GM20000 (cell line): ENCODE measurements at regions not wholly inside any gene's neighbourhood (a gene's known extent, or its start where the extent isn't known, plus 50 kb on each side); places are given as distances from the start of the nearest gene placed in this dataset.

Experiments
- DNase-seq: peaks from one replicate; pipeline ENCODE4 v3.0.0; 2012; ENCODE audit warnings: low spot score
- CTCF ChIP-seq: IDR thresholded peaks from 2 replicates; pipeline ENCODE4 v1.5.1; 2012; ENCODE audit warnings: mild to moderate bottlenecking, control low read depth; ENCODE audit errors: extremely low read depth, missing control alignments

DNA sequence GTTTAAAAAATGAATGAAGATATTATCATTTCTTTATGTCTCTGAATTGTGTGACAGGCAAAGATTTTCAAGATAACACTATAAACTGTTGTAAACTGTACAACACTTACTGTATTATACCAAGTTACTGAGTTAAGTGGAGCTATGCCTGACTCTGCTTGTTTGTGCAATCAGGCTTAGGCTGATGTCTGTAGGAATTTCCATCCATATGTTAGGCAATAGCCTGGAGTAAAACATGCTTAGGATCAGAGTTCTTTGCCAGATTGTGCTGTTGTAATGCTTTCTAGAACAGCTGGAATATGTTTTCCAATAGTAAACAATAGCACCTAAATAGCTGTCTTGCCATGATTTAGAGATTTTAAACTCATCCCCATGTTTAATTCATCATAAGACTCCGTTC, 1496.7 kb downstream of the CDH11 start:
- no peak for TF ChIP-seq CTCF
- no peak for DNase-seq

GRCh38 chr16:63623551-63624039, 1498.3 kb downstream of the CDH11 start:
- DNase-seq: no peak
- no peak for TF ChIP-seq CTCF

DNA sequence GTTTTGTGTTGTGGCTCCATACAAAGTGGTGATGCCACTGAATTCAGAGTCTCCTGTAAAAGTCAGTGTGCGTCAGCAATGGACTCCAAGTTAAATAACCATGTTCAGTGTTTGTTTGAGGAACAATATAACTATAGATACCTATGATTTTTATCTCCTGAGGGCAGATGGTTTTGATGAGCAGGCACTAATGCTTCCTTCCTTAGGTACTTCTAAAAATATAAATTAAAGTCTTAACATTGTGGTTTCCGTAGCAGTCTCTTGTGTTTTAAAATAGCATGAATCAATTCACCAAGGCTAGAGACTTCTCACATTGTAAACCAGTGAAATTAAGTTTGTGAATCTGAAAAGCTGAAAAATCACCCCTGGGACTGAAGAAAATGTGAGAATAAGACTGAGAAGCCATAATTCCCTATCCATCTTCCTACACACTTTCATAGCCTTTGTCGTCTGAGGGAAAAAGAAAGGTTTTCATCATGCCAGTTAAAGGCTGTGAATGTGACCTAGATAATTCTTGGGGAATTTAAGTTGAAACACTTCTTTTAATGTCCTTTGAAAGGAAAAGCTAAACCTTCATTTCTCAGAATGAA, 1502.9 kb downstream of the CDH11 start:
- DNase-seq: no peak

GRCh38 chr16:63617990-63618763, 1503.7 kb downstream of the CDH11 start:
- DNase-seq: no peak
- TF ChIP-seq CTCF: no peak

More for the DNA sequence above, 1502.9 kb downstream of the CDH11 start:
- no peak for TF ChIP-seq CTCF

DNA sequence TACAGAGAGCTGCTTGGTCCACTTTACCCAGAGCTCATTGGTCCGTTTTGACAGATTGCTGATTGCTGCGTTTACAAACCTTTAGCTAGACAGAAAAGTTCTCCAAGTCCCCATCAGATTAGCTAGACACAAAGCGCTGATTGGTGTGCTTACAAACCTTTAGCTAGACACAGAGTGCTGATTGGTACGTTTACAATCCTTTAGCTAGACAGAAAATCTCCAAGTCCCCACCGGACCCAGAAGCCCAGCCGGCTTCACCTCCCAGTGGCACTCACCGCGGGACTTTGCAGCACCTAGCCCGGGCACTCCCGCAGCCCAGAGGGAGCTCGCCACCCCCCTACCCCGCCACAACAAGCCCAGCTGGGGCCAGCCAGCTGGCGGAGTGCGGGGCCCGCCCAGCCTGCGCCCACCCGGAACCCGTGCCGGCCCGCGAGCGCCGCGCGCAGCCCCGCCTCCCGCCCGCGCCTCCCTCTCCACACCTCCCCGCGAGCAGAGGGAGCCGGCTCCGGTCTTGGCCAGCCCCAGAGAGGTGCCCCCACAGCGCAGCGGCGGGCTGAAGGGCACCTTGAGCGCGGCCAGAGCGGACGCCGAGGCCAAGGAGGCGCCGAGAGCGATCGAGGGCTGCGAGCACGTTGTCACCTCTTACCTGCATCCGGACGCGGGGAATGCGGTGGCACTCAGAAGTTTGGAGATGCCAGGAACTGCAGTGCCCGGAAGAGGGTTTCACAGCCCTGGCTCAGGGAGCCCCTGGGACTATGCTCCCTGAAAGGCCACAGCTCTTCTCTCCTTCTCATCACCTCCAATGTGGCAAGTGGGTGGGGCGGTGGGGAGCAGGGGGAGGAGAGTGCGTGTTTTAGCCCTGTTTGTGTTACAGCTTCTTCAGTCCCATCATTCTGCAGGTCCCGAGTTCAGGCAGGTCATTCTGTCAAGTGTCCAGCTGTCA, 1504.5 kb downstream of the CDH11 start:
- DNase-seq: no peak
- TF ChIP-seq CTCF: no peak

DNA sequence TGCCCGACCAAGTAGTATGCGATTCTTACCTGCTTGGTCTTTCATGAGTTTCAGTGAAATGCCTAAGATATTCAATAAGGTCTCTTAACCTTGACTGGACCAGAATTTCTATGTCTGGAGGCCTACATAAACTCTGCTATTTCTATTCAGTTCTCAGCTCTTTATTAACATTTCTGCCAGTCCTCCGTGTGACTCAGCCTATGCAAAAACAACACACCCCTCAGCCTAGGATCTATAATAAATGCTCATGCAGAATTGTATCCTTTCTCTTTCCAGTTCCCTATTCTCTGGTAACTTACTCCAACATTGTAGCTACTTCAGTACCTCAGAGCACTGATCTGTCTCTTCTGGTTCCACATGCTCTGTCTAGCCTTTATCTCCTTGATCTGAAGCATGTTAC, 1507.4 kb downstream of the CDH11 start:
- TF ChIP-seq CTCF: no peak

More for the DNA sequence above, 1507.4 kb downstream of the CDH11 start:
- no peak for DNase-seq
